GM10266 (cell line): ENCODE measurements at regions not wholly inside any gene's neighbourhood (a gene's known extent, or its start where the extent isn't known, plus 50 kb on each side); places are given as distances from the start of the nearest gene placed in this dataset.

Experiments used
- DNase-seq: peaks from one replicate; pipeline ENCODE4 v3.0.0; 2012; ENCODE audit errors: extremely low spot score
- TF ChIP-seq, protein P1 (sequence below): IDR thresholded peaks from 2 replicates; pipeline ENCODE4 v1.5.1; 2012; ENCODE audit warnings: mild to moderate bottlenecking, low read depth; ENCODE audit not compliant: control insufficient read depth, insufficient read depth; ENCODE audit errors: missing control alignments

- TF ChIP-seq, protein P1, sequence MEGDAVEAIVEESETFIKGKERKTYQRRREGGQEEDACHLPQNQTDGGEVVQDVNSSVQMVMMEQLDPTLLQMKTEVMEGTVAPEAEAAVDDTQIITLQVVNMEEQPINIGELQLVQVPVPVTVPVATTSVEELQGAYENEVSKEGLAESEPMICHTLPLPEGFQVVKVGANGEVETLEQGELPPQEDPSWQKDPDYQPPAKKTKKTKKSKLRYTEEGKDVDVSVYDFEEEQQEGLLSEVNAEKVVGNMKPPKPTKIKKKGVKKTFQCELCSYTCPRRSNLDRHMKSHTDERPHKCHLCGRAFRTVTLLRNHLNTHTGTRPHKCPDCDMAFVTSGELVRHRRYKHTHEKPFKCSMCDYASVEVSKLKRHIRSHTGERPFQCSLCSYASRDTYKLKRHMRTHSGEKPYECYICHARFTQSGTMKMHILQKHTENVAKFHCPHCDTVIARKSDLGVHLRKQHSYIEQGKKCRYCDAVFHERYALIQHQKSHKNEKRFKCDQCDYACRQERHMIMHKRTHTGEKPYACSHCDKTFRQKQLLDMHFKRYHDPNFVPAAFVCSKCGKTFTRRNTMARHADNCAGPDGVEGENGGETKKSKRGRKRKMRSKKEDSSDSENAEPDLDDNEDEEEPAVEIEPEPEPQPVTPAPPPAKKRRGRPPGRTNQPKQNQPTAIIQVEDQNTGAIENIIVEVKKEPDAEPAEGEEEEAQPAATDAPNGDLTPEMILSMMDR = no peak
- DNase-seq = no peak
These were observed 371.2 kb upstream of the THBS1 start for GRCh38 chr15:39209548-39210211.

- DNase-seq = no peak
These were observed 369.5 kb upstream of the THBS1 start for GRCh38 chr15:39211108-39211979.

DNA sequence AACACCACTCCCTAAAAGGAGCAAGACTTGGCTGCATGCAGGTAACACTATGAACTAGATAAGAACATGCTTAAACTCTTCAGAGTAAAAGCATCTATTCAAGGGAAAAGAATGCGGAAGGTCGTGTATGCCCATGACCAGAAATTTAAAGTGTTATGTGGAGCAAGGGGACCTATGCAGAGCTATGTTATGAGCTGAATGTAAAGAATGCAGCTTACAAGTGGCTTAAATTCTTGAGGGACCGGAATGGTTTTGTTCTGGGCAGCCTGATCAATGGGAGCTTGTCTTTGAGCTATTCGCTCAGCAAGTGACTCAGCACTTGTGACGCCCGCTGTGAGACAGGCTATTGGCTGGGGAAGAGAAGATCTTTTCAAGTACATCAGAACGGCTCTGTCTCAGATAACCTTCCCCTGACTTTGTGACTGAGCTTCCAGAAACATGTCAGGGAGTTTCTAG, 367.5 kb upstream of the THBS1 start:
- DNase-seq = no peak
- TF ChIP-seq, protein P1 = no peak

More at GRCh38 chr15:39211108-39211979, 369.5 kb upstream of the THBS1 start:
- TF ChIP-seq, protein P1 = no peak

DNA sequence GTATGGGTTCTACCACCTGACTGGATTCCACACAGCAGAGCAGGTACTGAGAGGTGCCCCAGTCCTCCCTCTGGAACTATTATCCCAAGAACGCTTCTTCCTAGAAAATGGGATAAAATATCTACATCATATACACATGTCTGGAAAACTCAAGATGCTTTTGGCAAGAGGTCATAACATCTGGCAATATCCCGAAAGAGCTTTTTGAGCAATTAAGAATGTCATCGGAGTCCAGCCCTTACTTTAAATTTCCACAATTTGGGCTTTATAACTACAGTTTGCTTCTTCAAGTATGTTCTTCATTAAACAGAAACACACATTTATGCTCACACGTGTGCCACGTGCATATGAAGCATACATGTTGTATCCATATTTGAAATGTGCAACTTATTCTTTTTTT, 365.9 kb upstream of the THBS1 start:
- no peak for DNase-seq
- TF ChIP-seq, protein P1 = no peak

DNA sequence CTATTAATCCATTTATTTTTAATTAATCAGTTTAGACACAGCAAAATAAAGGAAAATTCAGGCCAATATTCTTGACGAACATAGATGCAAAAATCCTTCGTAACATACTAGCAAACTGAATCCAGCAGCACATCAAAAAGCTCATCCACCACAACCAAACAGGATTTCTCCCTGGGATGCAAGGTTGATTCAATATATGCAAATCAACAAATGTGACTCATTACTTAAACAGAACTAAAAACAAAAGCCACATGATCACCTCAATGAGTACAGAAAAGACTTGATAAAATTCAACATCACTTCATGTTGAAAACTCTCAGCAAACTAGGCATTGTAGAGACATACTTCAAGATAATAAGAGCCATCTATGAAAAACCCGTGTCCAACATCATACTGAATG, 364.1 kb upstream of the THBS1 start:
- TF ChIP-seq, protein P1 = no peak
- DNase-seq = no peak

GRCh38 chr15:39219608-39220007, 361.3 kb upstream of the THBS1 start:
- TF ChIP-seq, protein P1 = no peak
- no peak for DNase-seq
